HG03571 (cell line): ENCODE measurements at regions not wholly inside any gene's neighbourhood (a gene's known extent, or its start where the extent isn't known, plus 50 kb on each side); places are given as distances from the start of the nearest gene placed in this dataset.
A peak's percentile ranks its signal among the peaks of the same experiment; 100 is the strongest.

Source experiments
- ATAC-seq: cut with Tn5 transposase; IDR thresholded peaks from one replicate; pipeline ENCODE4 v1.9.1; 2021; ENCODE audit not compliant: unreplicated experiment

DNA sequence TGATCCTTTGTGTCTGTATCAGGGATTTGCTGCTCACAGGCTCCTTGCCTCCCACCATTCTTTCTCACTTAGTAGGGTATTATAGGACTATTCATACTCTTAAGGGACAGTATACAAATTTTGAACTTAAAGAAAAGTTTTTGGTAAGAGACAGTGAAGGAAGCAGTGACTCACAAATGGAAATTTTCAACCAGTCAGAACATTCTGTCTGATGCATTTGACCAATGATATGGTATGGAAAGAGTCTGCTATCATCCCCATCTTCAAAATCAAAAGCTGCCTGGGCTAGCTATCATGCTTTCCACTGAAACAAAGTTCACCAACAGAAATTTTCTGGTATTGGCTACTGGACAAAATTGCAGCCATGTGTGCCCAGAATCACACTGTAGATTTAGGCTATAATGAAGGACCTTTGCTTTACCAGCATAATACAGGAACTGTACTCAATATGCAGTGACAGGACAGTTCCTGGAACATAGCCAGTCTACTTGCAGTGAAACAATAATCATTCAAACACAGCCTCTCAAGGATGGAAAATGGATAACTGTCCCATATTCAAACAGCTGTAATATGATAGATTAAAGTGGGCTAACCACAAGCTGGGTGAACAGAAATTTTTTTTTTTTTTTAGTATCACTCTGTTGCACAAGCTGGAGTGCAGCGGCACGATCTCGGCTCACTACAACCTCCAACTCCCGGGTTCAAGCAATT, 109.0 kb upstream of the ACSL4 start:
- ATAC-seq = no peak

- ATAC-seq = no peak
Observed at GRCh38 chrX:109842611-109843010, 109.6 kb upstream of the ACSL4 start.

DNA sequence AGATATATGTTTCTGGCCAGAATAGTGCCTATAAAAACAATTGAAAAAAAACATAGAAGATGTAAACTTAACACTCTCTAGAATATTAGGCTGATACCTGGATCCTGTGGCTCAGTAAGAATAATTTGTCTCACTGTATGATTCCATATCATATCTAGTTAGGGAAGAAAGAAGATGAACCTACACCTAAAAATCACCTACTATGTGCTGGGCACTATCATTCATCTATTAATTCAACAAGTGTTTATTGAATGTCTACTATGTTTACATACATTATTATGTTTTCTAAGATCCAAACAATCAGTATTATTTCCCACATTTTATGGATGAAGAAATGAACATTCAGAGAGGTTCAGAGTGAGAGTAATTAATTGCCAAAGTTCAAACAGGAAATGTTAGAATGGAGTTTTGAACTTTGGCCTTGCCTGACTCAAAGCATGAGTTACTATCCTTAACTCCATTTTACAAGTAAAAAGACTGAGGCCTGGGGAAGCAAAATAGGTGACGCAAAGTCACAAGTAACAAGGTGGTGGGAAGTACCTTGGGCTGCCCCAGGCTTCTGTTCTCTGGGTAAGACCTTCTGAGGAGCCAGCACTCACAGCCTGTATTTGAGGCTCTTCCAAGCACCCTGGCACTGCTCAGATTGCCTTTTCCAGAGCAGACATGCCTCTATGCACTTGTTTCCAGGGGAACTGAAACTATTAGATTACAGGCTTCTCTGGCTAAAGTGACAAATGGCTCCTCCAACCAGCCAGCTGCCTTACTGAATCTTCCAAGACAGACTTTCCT, 111.1 kb upstream of the ACSL4 start:
- peak; percentile 49 for ATAC-seq

GRCh38 chrX:109844986-109845385, 111.9 kb upstream of the ACSL4 start:
- no peak for ATAC-seq

DNA sequence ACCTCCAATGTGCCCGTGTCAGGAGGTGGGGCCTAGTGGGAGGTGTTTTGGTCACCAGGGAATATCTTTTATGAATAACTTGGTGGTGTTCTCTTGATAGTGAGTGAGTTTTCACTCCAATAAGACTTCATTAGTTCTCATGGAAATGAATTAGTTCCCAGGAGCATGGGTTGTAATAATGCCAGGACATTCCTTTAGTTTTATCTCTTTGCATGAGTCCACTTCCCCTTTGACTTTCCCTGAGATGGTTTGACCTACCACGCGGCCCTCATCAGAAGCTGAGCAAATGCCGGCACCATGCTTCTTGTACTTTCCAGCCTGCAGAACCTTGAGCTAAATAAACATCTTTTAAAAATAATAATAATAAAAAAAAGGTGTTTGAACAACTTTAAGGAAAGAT, 112.9 kb upstream of the ACSL4 start:
- no peak for ATAC-seq

DNA sequence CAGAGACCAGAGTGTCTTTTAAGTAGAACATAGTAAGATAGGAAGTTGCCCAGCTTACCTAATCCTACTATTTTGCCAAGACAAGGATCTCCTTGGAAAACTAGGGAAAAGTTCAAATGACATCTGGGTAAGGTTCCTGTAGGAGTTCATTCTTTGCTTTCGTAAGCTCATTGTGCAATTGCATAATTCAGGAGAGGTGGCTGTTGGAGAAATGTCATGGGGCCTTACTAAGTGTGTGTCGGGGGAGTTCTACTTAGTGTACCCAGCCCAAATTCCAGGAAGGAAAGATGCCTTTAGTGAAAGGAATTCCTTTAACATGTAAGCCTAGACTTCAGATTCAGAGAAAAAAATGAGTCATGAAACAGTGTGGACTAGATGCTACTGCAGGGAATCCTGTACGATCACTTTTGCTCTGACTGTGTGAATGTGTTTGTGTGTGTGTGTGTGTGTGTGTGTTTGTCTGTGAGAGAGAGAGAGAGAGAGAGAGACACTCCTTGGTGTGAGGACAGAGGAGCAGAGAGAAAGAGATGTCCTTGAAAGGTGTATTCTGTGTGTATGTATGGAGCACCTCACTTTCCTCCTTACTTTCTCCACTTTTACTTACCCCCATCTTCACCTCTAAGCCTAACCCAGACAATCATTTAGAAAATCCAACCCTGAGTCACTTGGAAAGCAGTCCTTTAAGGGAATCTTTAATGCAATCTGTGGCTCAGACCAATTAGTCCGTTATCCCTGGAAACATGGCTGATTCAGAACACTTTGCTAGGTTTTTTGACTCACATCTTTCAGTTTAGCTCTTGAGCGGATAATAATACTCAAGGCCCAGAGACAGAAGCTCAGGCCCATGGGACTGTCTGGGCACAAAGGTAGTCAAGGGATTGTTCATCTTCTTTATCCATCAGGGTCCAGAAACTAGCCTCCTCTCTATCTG, 114.5 kb upstream of the ACSL4 start:
- no peak for ATAC-seq

DNA sequence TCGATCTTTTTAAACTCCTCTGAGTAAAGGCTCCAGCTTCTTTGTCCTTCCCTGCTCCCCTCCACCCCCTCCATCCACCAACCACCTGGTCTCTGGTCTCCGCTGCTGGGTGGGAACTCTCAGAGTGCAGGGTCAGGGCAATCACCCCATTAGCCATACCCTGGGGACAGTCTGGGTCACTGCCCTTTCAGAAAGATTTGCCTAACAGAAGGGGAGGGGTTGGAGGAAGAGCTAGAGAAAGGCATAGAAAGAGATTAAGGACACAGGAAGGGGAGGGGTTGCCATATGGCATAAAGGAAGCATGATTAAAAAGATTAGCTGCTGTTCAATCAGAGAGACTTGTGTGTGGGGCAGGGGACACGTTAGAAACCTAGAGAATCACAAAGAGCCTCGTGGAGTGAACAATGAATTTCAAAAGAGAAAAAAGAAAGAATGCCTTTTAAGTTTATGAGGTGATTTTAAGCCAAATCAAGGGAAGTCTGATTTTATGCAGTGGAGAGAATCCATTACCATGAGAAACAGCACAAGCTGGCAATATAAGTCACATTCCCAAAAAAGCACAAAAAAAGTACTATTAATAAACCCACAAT, 115.5 kb upstream of the ACSL4 start:
- peak; percentile 85 for ATAC-seq

- no peak for ATAC-seq
Observed at GRCh38 chrX:109854096-109854495, 121.0 kb upstream of the ACSL4 start.

DNA sequence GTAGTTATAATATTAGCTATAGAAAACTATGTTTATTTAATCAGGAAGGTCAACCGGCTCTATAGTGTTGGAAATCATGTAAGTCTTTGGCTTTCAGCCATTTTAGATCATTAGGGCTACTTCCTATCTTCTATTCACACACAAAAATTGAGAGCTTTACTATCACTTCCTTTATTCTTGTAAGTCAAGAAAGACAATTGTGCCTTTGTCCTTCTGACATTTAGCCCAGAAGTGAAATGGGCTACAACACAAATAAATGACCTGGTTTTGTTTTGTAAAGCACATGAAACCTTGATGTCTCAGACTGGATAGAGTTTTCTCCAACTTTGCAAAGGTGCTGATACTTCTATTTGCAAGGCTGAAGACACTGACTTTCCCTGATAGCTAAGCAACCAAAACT, 122.4 kb upstream of the ACSL4 start:
- ATAC-seq = no peak

GRCh38 chrX:109856974-109857373, 123.9 kb upstream of the ACSL4 start:
- no peak for ATAC-seq

- ATAC-seq = no peak
Observed at GRCh38 chrX:109857584-109858228, 124.6 kb upstream of the ACSL4 start.

DNA sequence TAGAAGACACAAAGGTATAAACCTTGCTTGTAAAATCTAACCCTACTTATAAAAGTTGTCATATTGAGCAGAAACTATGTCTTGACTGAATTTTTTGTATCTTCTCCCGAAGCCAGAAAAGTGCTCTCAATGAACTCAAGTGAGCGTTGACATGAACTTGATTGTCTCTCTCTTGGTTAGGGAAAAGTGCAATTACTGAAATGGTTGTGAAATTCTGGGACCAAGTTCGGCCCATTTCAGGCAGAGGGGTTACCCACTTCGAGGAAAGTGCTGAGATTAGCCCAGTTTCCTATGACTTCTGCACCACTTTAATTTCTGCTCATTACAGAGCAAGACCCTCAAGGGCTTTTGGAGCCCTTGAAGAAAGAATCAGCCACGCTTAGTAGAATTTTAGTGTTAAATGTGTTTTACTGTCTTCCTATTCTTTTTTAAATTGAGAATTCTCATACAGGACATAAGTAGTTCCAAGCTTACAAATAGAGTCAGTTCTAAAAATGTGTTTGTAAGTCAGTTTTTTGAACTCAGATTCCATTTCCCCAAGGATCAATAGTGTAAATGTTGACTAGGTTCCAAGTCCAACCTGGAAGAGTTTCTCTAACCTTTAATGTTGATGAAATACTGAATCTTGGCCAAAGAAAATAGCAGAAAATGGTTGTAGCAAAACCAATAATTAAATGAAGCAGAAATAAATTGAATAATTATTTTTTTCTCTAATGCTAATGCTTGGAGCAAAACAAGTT, 125.7 kb upstream of the ACSL4 start:
- no peak for ATAC-seq

DNA sequence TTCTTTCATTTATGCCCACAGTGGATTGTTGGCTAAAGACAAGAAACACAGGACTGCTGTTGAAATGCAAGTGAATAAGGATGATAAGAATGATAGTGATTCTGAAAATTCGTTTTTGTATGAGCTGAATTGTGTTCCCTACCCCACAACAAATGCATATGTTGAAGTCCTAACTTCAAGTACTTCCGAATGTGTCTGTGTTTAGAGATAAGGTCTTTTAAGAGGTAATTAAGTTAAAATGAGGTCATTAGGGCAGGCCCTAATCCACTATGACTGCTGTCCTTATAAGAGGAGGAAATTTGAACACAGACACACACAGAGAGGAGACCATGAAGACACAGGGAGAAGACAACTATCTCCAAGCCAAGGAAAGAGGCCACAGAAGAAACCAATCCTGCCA, 126.6 kb upstream of the ACSL4 start:
- ATAC-seq = no peak

- no peak for ATAC-seq
Observed at GRCh38 chrX:109862433-109862832, 129.4 kb upstream of the ACSL4 start.

GRCh38 chrX:109863811-109864210, 130.8 kb upstream of the ACSL4 start:
- ATAC-seq = no peak

DNA sequence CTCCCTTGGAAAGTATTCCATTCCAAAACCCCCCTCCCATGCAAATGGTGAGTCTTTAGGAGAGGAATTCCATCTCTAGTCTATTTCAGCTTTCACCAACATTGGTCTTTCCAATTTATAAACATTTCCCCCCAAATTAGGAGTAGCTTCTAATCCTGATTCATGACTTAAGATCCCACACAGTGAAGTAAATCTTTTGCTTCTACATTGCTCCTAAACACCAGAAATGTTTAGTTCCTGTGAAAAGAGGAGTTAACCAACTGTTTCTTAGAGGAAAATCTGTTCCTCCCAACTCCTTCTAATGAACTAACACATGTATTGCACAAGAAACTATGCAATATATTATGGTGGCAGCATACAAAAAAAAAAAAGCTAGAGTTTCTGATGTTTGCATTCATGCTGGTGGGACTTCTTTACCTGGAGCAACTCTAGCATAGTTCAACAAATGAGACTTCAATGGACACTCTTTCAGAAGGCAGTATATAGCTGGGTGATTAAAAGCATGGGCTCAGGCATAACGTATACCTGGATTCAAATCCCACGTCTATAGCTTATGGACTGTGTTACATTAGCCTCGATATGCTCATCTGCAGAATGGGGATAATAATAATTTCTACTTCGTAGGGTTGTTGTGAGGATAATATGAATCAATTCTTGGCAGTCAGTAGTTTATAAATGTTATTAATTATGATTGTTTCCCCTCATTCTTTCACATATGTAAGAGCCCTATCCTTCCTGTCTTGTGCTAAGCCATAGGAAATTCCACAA, 131.6 kb upstream of the TMEM164 start:
- ATAC-seq = no peak

DNA sequence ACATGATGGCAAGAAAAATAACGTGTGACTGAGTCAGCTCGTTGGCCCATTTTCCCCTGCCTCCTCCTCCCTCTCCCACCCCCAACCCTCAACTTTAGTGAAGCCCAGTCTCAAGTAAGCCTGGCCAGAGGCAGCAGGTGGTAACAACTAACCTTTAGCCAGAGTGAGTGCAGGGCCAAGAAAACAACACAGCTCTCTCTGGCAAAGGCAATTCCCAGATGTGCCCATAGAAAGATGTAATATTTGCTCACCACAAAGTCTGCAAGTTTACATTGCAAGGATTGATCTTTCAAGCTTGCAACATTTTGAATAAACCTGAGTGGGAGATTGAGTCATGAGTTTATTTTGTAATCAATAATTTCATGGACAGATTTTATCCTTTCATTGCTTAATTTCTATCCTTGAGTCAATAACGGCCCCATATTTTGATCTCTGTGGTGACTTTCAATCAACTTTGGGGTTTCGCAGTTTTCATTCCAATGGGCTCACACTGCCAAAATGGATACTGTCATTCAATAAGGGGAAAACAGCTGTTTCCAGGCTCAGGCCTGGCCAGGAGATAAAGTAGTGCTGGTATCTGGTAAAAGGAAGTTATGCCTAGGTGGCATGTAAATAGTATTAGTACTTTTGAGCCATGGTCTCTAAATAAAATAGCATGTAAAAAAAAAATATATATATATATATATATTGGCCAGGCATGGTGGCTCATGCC, 130.7 kb upstream of the TMEM164 start:
- ATAC-seq = no peak

GRCh38 chrX:109873574-109873973, 129.3 kb upstream of the TMEM164 start:
- no peak for ATAC-seq

DNA sequence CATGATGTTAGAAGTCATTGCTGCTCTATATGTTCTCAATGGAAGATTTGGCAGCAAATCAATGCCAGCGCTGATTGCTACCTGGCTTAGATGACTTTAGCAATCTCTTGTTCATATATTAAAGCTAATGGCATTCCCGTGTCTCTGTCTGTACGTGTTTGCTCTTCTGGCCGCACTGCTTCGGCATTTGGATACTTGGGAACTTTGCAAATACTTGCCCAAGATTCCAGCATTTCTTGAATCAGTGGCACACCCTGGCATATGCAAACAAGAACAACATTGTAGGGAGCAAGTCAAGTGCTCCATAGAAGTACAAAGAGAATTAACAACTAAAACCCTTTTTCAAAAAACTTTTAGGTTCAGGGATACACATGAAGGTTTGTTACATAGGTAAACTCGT, 128.9 kb upstream of the TMEM164 start:
- ATAC-seq = no peak
